Endothelial cell of umbilical vein (primary cell): ENCODE measurements at regions not wholly inside any gene's neighbourhood (a gene's known extent, or its start where the extent isn't known, plus 50 kb on each side); places are given as distances from the start of the nearest gene placed in this dataset.

Experiments
- BruUV-seq: library from RNA; stranded (reverse); fragments of 400-500 nt; replicated peaks from 2 replicates; lab custom pipeline; 2021; lab: Mats Ljungman, UMichigan
- CTCF ChIA-PET: fragments of 300-600, 350-600 bp; sonication (Branson Sonifier 250); formaldehyde crosslinking; loops from one replicate; lab custom pipeline; 2021; ENCODE audit warnings: antibody characterized with exemption, inconsistent platforms; lab: Charles Lee
- POLR2A ChIA-PET: fragments of 300-600, 350-600 bp; sonication (Branson Sonifier 250); formaldehyde crosslinking; loops from one replicate; lab custom pipeline; 2021; ENCODE audit warnings: antibody characterized with exemption, inconsistent platforms; lab: Charles Lee
- DNase-seq: peaks from one replicate; pipeline ENCODE4 v3.0.0-alpha.2; 2011; ENCODE audit warnings: low read depth, low spot score
- FAIRE-seq: peaks from 2 replicates; lab custom pipeline; 2011; peaks lifted over from hg19 to GRCh38; lab: Jason Lieb, UNC
- H2AFZ ChIP-seq: 2 replicates; pipeline ENCODE4 v1.6.0; 2012; ENCODE audit warnings: low read depth, low read length, control low read depth, inconsistent platforms
- H3K27ac ChIP-seq: 2 replicates; pipeline ENCODE4 v1.5.1; 2011; ENCODE audit warnings: low read depth, mild to moderate bottlenecking, control low read depth, low read length, moderate library complexity; ENCODE audit not compliant: insufficient read depth
- H3K27me3 ChIP-seq, 2 experiments: 2 replicates each; pipeline versions ENCODE4 v1.6.0 to v1.6.1; 2011; ENCODE audit warnings: low read length in 2 of 2, mixed read lengths in 1 of 2; ENCODE audit not compliant: control insufficient read depth in 2 of 2, insufficient read depth in 2 of 2
- H3K36me3 ChIP-seq, 2 experiments: 2 replicates in 1 of 2; 3 replicates in 1 of 2; pipeline ENCODE4 v1.5.1; 2011; ENCODE audit warnings: low read length in 2 of 2, mild to moderate bottlenecking in 1 of 2, moderate library complexity in 1 of 2; ENCODE audit not compliant: control insufficient read depth in 2 of 2, insufficient read depth in 2 of 2; ENCODE audit errors: extremely low read depth in 1 of 2
- H3K4me1 ChIP-seq: 3 replicates; pipeline ENCODE4 v1.5.1; 2011; ENCODE audit warnings: mild to moderate bottlenecking, low read length; ENCODE audit not compliant: control insufficient read depth, insufficient read depth; ENCODE audit errors: extremely low read depth
- H3K4me2 ChIP-seq: 2 replicates; pipeline ENCODE4 v1.6.1; 2011; ENCODE audit warnings: low read length, control low read depth, mixed read lengths; ENCODE audit not compliant: insufficient read depth
- H3K4me3 ChIP-seq, 3 experiments: fragments of 200-600 bp in 1 of 3; sonication (generic), shearing (Covaris generic) in 1 of 3; replicated peaks in 1 of 3; 2 replicates each; pipeline ENCODE4 v1.5.1; 2011 to 2016; ENCODE audit warnings: control low read depth in 3 of 3, low read length in 3 of 3, mild to moderate bottlenecking in 2 of 3, inconsistent platforms in 1 of 3, low read depth in 1 of 3, moderate library complexity in 1 of 3; ENCODE audit not compliant: insufficient read depth in 1 of 3
- H3K79me2 ChIP-seq: 2 replicates; pipeline ENCODE4 v1.6.0; 2012; ENCODE audit warnings: low read length, inconsistent platforms; ENCODE audit not compliant: control insufficient read depth, insufficient read depth
- H3K9ac ChIP-seq: replicated peaks from 2 replicates; pipeline ENCODE3; 2011; ENCODE audit warnings: low read length, control low read depth; ENCODE audit not compliant: insufficient read depth; ENCODE audit errors: extremely low read depth
- H3K9me1 ChIP-seq: replicated peaks from 3 replicates; pipeline ENCODE4 v1.6.0; 2011; ENCODE audit warnings: mild to moderate bottlenecking, low read length; ENCODE audit not compliant: control insufficient read depth, insufficient read depth; ENCODE audit errors: extremely low read depth
- H3K9me3 ChIP-seq: replicated peaks from 2 replicates; pipeline ENCODE4 v1.5.1; 2012; ENCODE audit warnings: low read length, inconsistent platforms; ENCODE audit not compliant: control insufficient read depth, insufficient read depth
- H4K20me1 ChIP-seq: replicated peaks from 2 replicates; pipeline ENCODE3; 2011; ENCODE audit warnings: mild to moderate bottlenecking, low read length; ENCODE audit not compliant: control insufficient read depth, insufficient read depth; ENCODE audit errors: extremely low read depth
- EZH2 ChIP-seq: IDR thresholded peaks from 2 replicates; pipeline ENCODE4 v1.6.1; 2012; ENCODE audit warnings: borderline replicate concordance, low read depth, mild to moderate bottlenecking, moderate library complexity, low read length, inconsistent platforms; ENCODE audit not compliant: severe bottlenecking
- FOS ChIP-seq: IDR thresholded peaks from 2 replicates; pipeline ENCODE4 v1.6.1; 2011; ENCODE audit warnings: mild to moderate bottlenecking, low read length, moderate library complexity, borderline replicate concordance; ENCODE audit not compliant: insufficient read depth
- GATA2 ChIP-seq: IDR thresholded peaks from 2 replicates; pipeline ENCODE4 v1.7.0; 2011; ENCODE audit warnings: low read depth, mild to moderate bottlenecking, moderate library complexity, mixed read lengths, low read length; ENCODE audit not compliant: insufficient read length, insufficient read depth
- JUN ChIP-seq: IDR thresholded peaks from 2 replicates; pipeline ENCODE4 v1.6.1; 2011; ENCODE audit warnings: borderline replicate concordance, low read depth; ENCODE audit not compliant: insufficient read length, insufficient read depth
- MYC ChIP-seq: IDR thresholded peaks from one replicate; pipeline ENCODE4 v1.6.1; 2011; ENCODE audit warnings: mild to moderate bottlenecking, low read depth, low read length
- POLR2A ChIP-seq: IDR thresholded peaks from 2 replicates; pipeline ENCODE4 v1.6.1; 2012; ENCODE audit warnings: low read depth, mild to moderate bottlenecking, control low read depth, low read length
- POLR2AphosphoS5 ChIP-seq: IDR thresholded peaks from 2 replicates; pipeline ENCODE4 v1.6.1; 2012; ENCODE audit warnings: low read depth, mild to moderate bottlenecking, control low read depth, low read length, moderate library complexity; ENCODE audit not compliant: insufficient read depth
- dilution Hi-C: fragments of 300-500 bp; cut with MboI; formaldehyde crosslinking; loops from one replicate; pipeline ENCODE4 v1.15.0; 2019; ENCODE audit warnings: low sequenced_read_pairs; ENCODE audit not compliant: extremely low pct_ligation_motif_present
- intact Hi-C: fragments of 100-400 bp; cut with micrococcal nuclease; formaldehyde crosslinking; loops from one replicate; pipeline ENCODE4 v1.10.0; 2022
- TF ChIP-seq, protein P1 (sequence below), 2 donors: IDR thresholded peaks; 1 replicate in 1 of 2; 2 replicates in 1 of 2; pipeline ENCODE4 v1.5.1; 2011; ENCODE audit warnings: low read length in 2 of 2, mild to moderate bottlenecking in 2 of 2, moderate library complexity in 2 of 2, control low read depth in 1 of 2, inconsistent platforms in 1 of 2, low read depth in 1 of 2; ENCODE audit not compliant: insufficient read depth in 1 of 2; ENCODE audit errors: extremely low read depth in 1 of 2
- TF ChIP-seq, protein P2 (sequence below): IDR thresholded peaks from 2 replicates; pipeline ENCODE4 v1.6.1; 2011; ENCODE audit not compliant: insufficient read depth, insufficient read length

- Histone ChIP-seq H3K4me3 (no peak overlapping the region), H3K9me1 (no peaks in the 10 kb centered on the region), H4K20me1 (no peaks in the 10 kb centered on the region), H3K27me3 (no peaks in the 10 kb centered on the region), H3K36me3 (no peaks in the 10 kb centered on the region), H2AFZ (no peak overlapping the region), H3K4me1 (no peaks in the 10 kb centered on the region), H3K27ac (no peak overlapping the region), H3K4me2 (no peak overlapping the region), H3K9me3 (peaks cover 2% of the 10 kb centered on the region), H3K9ac (no peak overlapping the region), H3K79me2 (no peaks in the 10 kb centered on the region)
- dilution Hi-C loops = no loop called here
- FAIRE-seq (no peak), DNase-seq (no peak)
- TF ChIP-seq JUN = no peak
- TF ChIP-seq MYC = no peak
- no peak for TF ChIP-seq POLR2AphosphoS5
- no peak for TF ChIP-seq POLR2A
- TF ChIP-seq FOS = no peak
- no peak for TF ChIP-seq GATA2
- TF ChIP-seq, protein P1, sequence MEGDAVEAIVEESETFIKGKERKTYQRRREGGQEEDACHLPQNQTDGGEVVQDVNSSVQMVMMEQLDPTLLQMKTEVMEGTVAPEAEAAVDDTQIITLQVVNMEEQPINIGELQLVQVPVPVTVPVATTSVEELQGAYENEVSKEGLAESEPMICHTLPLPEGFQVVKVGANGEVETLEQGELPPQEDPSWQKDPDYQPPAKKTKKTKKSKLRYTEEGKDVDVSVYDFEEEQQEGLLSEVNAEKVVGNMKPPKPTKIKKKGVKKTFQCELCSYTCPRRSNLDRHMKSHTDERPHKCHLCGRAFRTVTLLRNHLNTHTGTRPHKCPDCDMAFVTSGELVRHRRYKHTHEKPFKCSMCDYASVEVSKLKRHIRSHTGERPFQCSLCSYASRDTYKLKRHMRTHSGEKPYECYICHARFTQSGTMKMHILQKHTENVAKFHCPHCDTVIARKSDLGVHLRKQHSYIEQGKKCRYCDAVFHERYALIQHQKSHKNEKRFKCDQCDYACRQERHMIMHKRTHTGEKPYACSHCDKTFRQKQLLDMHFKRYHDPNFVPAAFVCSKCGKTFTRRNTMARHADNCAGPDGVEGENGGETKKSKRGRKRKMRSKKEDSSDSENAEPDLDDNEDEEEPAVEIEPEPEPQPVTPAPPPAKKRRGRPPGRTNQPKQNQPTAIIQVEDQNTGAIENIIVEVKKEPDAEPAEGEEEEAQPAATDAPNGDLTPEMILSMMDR (IDR thresholded peaks at IDR 0.05; ENCODE audit: extremely low read depth in 1 of 2, insufficient read depth in 1 of 2, low read depth in 1 of 2, low read length in 2 of 2) = no peak
- TF ChIP-seq, protein P2, sequence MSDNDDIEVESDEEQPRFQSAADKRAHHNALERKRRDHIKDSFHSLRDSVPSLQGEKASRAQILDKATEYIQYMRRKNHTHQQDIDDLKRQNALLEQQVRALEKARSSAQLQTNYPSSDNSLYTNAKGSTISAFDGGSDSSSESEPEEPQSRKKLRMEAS = no peak
- no peak for TF ChIP-seq EZH2
- POLR2A ChIA-PET = no interaction called here
- no TSS peak for BruUV-seq
- CTCF ChIA-PET = no interaction called here
- intact Hi-C loops = no loop called here
These were observed 123.8 kb upstream of the JARID2 start for GRCh38 chr6:15121977-15122550.
